ENCODE measurements at regions not wholly inside any gene's neighbourhood (a gene's known extent, or its start where the extent isn't known, plus 50 kb on each side); places are given as distances from the start of the nearest gene placed in this dataset.

- H3K9me3 Mint-ChIP-seq: peaks cover 89% of the 10 kb centered on the region
- no peak for ATAC-seq
- no peak overlapping the region for H3K27ac ChIP-seq (ENCODE audit: low read depth)
- H3K4me2 ChIP-seq: no peak overlapping the region
- H3K79me2 ChIP-seq (replicated peaks; ENCODE audit: insufficient read depth): no peaks in the 10 kb centered on the region
- no peaks in the 10 kb centered on the region for H3K27me3 ChIP-seq (ENCODE audit: insufficient read depth)
- no peaks in the 10 kb centered on the region for H3K4me1 Mint-ChIP-seq
- H3K9me2 ChIP-seq (ENCODE audit: insufficient read depth): no peaks in the 10 kb centered on the region
- H3K4me3 ChIP-seq: no peak overlapping the region
- peaks cover 23% of the 10 kb centered on the region for H3K4me1 ChIP-seq (ENCODE audit: insufficient read depth)
- H3K27me3 Mint-ChIP-seq (ENCODE audit: insufficient read depth, low read depth, poor library complexity): no peaks in the 10 kb centered on the region
- TF ChIP-seq EZH2 (IDR thresholded peaks at IDR 0.05; ENCODE audit: low read depth, unreplicated experiment) (no peak), ETS1 (IDR thresholded peaks at IDR 0.05) (no peak), POLR2AphosphoS5 (IDR thresholded peaks at IDR 0.05; ENCODE audit: low read depth) (no peak), REST (IDR thresholded peaks at IDR 0.05; ENCODE audit: unreplicated experiment) (no peak), ZNF114 (CRISPR knock-in tag; IDR thresholded peaks at IDR 0.05) (no peak), CREB1 (CRISPR knock-in tag; IDR thresholded peaks at IDR 0.05; ENCODE audit: low read depth) (no peak), NANOG (IDR thresholded peaks at IDR 0.05; ENCODE audit: borderline replicate concordance) (no peak), CTCF (conservative IDR thresholded peaks at IDR 0.05; ENCODE audit: low read depth in 2 of 2) (no peak), JUNB (IDR thresholded peaks at IDR 0.05; ENCODE audit: unreplicated experiment) (no peak), ZNF462 (CRISPR knock-in tag; IDR thresholded peaks at IDR 0.05) (no peak), EZH2phosphoT487 (IDR thresholded peaks at IDR 0.05; ENCODE audit: unreplicated experiment) (no peak), ZNF331 (CRISPR knock-in tag; IDR thresholded peaks at IDR 0.05; ENCODE audit: low read depth) (no peak), STAT1 (IDR thresholded peaks at IDR 0.05; ENCODE audit: unreplicated experiment) (no peak)
- H3K4me3 Mint-ChIP-seq: no peak overlapping the region
- H3K36me3 Mint-ChIP-seq (ENCODE audit: low read depth): peaks cover 26% of the 10 kb centered on the region
- H3K27ac Mint-ChIP-seq: no peak overlapping the region
- no peak for DNase-seq (ENCODE audit: low spot score)
- H3K36me3 ChIP-seq (ENCODE audit: insufficient read depth): no peaks in the 10 kb centered on the region
- no peaks in the 10 kb centered on the region for H4K20me1 ChIP-seq (replicated peaks; ENCODE audit: insufficient read depth)
- H2AFZ ChIP-seq: no peak overlapping the region
- H3F3A ChIP-seq (replicated peaks; ENCODE audit: low read depth): no peaks in the 10 kb centered on the region
Observed at GRCh38 chr3:461006-461405, 264.4 kb downstream of the CHL1 start.

Data from GM23338 (cell line).